ENCODE measurements at regions not wholly inside any gene's neighbourhood (a gene's known extent, or its start where the extent isn't known, plus 50 kb on each side); places are given as distances from the start of the nearest gene placed in this dataset.

- TF ChIP-seq RAD21 (IDR thresholded peaks at IDR 0.05; ENCODE audit: low read depth) (no peak), EP300 (IDR thresholded peaks at IDR 0.05; ENCODE audit: borderline replicate concordance) (no peak), TEAD4 (IDR thresholded peaks at IDR 0.05) (no peak), MAX (IDR thresholded peaks at IDR 0.05) (no peak), YY1 (IDR thresholded peaks at IDR 0.05; ENCODE audit: low read depth) (no peak), REST (IDR thresholded peaks at IDR 0.05; ENCODE audit: low read depth) (no peak), FOXM1 (IDR thresholded peaks at IDR 0.05; ENCODE audit: borderline replicate concordance, low read depth) (no peak), TAF1 (IDR thresholded peaks at IDR 0.05; ENCODE audit: low read depth) (no peak), CEBPB (IDR thresholded peaks at IDR 0.05) (no peak), CREB1 (IDR thresholded peaks at IDR 0.05; ENCODE audit: low read depth) (no peak), USF1 (IDR thresholded peaks at IDR 0.05) (no peak)
Measured at GRCh38 chrX:35699642-35700041, 98.5 kb upstream of the MAGEB16 start.

All from Ishikawa (cell line).